HEK293T (cell line): ENCODE measurements at regions not wholly inside any gene's neighbourhood (a gene's known extent, or its start where the extent isn't known, plus 50 kb on each side); places are given as distances from the start of the nearest gene placed in this dataset.

Experiments
- ARNT ChIP-seq: fragments of 450-650 bp; IDR thresholded peaks from 2 replicates; pipeline ENCODE4 v1.6.1; 2017; ENCODE audit warnings: mild to moderate bottlenecking
- BHLHE40 ChIP-seq: fragments of 450-650 bp; IDR thresholded peaks from 2 replicates; pipeline ENCODE4 v1.6.1; 2016; ENCODE audit warnings: mild to moderate bottlenecking, moderate library complexity, borderline replicate concordance
- ELF4 ChIP-seq: fragments of 450-650 bp; IDR thresholded peaks from 2 replicates; pipeline ENCODE4 v1.6.1; 2017; ENCODE audit warnings: antibody characterized with exemption
- FOXA1 ChIP-seq: fragments of 450-650 bp; IDR thresholded peaks from 2 replicates; pipeline ENCODE4 v1.6.1; 2016; ENCODE audit warnings: mild to moderate bottlenecking
- FOXK2 ChIP-seq: fragments of 450-650 bp; IDR thresholded peaks from 2 replicates; pipeline ENCODE4 v1.6.1; 2016; ENCODE audit warnings: mild to moderate bottlenecking
- FOXM1 ChIP-seq: fragments of 450-650 bp; IDR thresholded peaks from 2 replicates; pipeline ENCODE4 v1.6.1; 2017; ENCODE audit warnings: mild to moderate bottlenecking, borderline replicate concordance
- NFRKB ChIP-seq: fragments of 450-650 bp; IDR thresholded peaks from 2 replicates; pipeline ENCODE4 v1.6.1; 2016; ENCODE audit warnings: mild to moderate bottlenecking, moderate library complexity
- PKNOX1 ChIP-seq: fragments of 450-650 bp; IDR thresholded peaks from 2 replicates; pipeline ENCODE4 v1.6.1; 2016
- SP1 ChIP-seq: fragments of 450-650 bp; IDR thresholded peaks from 2 replicates; pipeline ENCODE4 v1.6.1; 2017
- SUZ12 ChIP-seq: fragments of 450-650 bp; IDR thresholded peaks from 2 replicates; pipeline ENCODE4 v1.6.1; 2016; ENCODE audit warnings: mild to moderate bottlenecking
- TARDBP ChIP-seq: fragments of 450-650 bp; IDR thresholded peaks from 2 replicates; pipeline ENCODE4 v1.6.1; 2016

GRCh38 chr13:85412448-85412847 is 386.8 kb downstream of the SLITRK6 start:
- TF ChIP-seq SP1 (no peak), FOXM1 (no peak), FOXK2 (no peak), BHLHE40 (no peak), ARNT (no peak), SUZ12 (no peak), TARDBP (no peak), FOXA1 (no peak), PKNOX1 (no peak), ELF4 (no peak), NFRKB (no peak)
